Liver (tissue), 8 donors: ENCODE measurements at regions not wholly inside any gene's neighbourhood (a gene's known extent, or its start where the extent isn't known, plus 50 kb on each side); places are given as distances from the start of the nearest gene placed in this dataset.
"Not testable (repeated sequence)": the region's sequence is repeated elsewhere in the genome, so short reads cannot be mapped to it uniquely, and the experiment has no call there.

Experiments
- DNase-seq: peaks from one replicate; pipeline ENCODE4 v3.0.0-alpha.2; 2017; ENCODE audit warnings: low spot score
- H3K27ac ChIP-seq, 2 donors: one replicate each; pipeline ENCODE4 v1.7.0; 2013; ENCODE audit warnings: inconsistent platforms in 2 of 2, low read length in 2 of 2, control low read depth in 1 of 2, low read depth in 1 of 2, mild to moderate bottlenecking in 1 of 2
- H3K27me3 ChIP-seq, 4 donors: one replicate each; pipeline versions ENCODE4 v1.6.1 to v1.7.0; 2013; ENCODE audit warnings: low read length in 3 of 4, inconsistent platforms in 1 of 4, mild to moderate bottlenecking in 1 of 4, moderate library complexity in 1 of 4; ENCODE audit not compliant: control insufficient read depth in 4 of 4, insufficient read depth in 4 of 4
- H3K36me3 ChIP-seq, 4 donors: one replicate each; pipeline versions ENCODE4 v1.6.1 to v1.7.0; 2013; ENCODE audit warnings: low read length in 3 of 4, mild to moderate bottlenecking in 3 of 4, low read depth in 1 of 4, moderate library complexity in 1 of 4; ENCODE audit not compliant: control insufficient read depth in 4 of 4, insufficient read depth in 3 of 4
- H3K4me1 ChIP-seq, 4 donors: one replicate each; pipeline versions ENCODE4 v1.6.1 to v1.7.0; 2013; ENCODE audit warnings: low read length in 3 of 4, mild to moderate bottlenecking in 3 of 4, moderate library complexity in 1 of 4; ENCODE audit not compliant: control insufficient read depth in 4 of 4, insufficient read depth in 4 of 4
- H3K4me3 ChIP-seq, 3 donors: one replicate each; pipeline versions ENCODE4 v1.6.1 to v1.7.0; 2013; ENCODE audit warnings: low read length in 3 of 3, control low read depth in 1 of 3, low read depth in 1 of 3, mild to moderate bottlenecking in 1 of 3
- H3K9ac ChIP-seq, 2 donors: one replicate each; pipeline ENCODE4 v1.7.0; 2013; ENCODE audit warnings: low read length in 2 of 2, mild to moderate bottlenecking in 2 of 2, moderate library complexity in 2 of 2, control low read depth in 1 of 2, low read depth in 1 of 2
- H3K9me3 ChIP-seq, 4 donors: one replicate each; pipeline versions ENCODE4 v1.6.1 to v1.7.0; 2013; ENCODE audit warnings: low read length in 3 of 4; ENCODE audit not compliant: control insufficient read depth in 4 of 4
- ATF3 ChIP-seq: IDR thresholded peaks from 2 replicates; pipeline ENCODE4 v1.6.1; 2016; ENCODE audit warnings: antibody characterized with exemption
- CTCF ChIP-seq: fragments of 150-350 bp; IDR thresholded peaks from 2 replicates; pipeline ENCODE4 v1.5.1; 2017; ENCODE audit warnings: improper control_type of control experiment, low read depth, low read length; ENCODE audit not compliant: missing input control
- EGR1 ChIP-seq, 2 donors: IDR thresholded peaks; 2 replicates each; pipeline ENCODE4 v1.6.1; 2016 to 2018; ENCODE audit warnings: antibody characterized with exemption in 2 of 2, low read depth in 2 of 2
- FOXA1 ChIP-seq: IDR thresholded peaks from 2 replicates; pipeline ENCODE4 v1.6.1; 2016; ENCODE audit warnings: antibody characterized with exemption
- FOXA2 ChIP-seq: IDR thresholded peaks from 2 replicates; pipeline ENCODE4 v1.6.1; 2016; ENCODE audit warnings: antibody characterized with exemption
- GABPA ChIP-seq, 2 donors: IDR thresholded peaks in 1 of 2; conservative IDR thresholded peaks in 1 of 2; 2 replicates each; pipeline ENCODE4 v1.6.1; 2016; ENCODE audit warnings: antibody characterized with exemption in 2 of 2, mild to moderate bottlenecking in 1 of 2, moderate library complexity in 1 of 2
- HNF4A ChIP-seq, 2 donors: conservative IDR thresholded peaks; 2 replicates each; pipeline ENCODE4 v1.6.1; 2016; ENCODE audit warnings: antibody characterized with exemption in 2 of 2, mild to moderate bottlenecking in 2 of 2
- YY1 ChIP-seq: IDR thresholded peaks from 2 replicates; pipeline ENCODE4 v1.6.1; 2016; ENCODE audit warnings: antibody characterized with exemption, mild to moderate bottlenecking
- ZBTB33 ChIP-seq: IDR thresholded peaks from 2 replicates; pipeline ENCODE4 v1.6.1; 2016; ENCODE audit warnings: antibody characterized with exemption
- WGBS: extraction: QIAGEN DNeasy Blood & Tissue Kit; methylation state at CpG from one replicate; pipeline ENCODE4 v1.1.7; 2013; 5-methylcytosine and 5-hydroxymethylcytosine counted together
- donor health status: healthy.
- donor health status: healthy.
- donor health status: healthy.
- donor health status: healthy.
- donor health status: healthy.

GRCh38 chr6:157732007-157732406 is 91.0 kb upstream of the SNX9 start:
- no peak for DNase-seq
- Histone ChIP-seq H3K27ac (no peak overlapping the region), H3K9ac (no peak overlapping the region), H3K4me1 (no peaks in the 10 kb centered on the region), H3K9me3 (no peaks in the 10 kb centered on the region), H3K36me3 (no peaks in the 10 kb centered on the region), H3K27me3 (no peaks in the 10 kb centered on the region), H3K4me3 (no peak overlapping the region)
- TF ChIP-seq EGR1 (IDR thresholded peaks at IDR 0.05; ENCODE audit: low read depth in 2 of 2) (no peak), FOXA2 (no peak), ATF3 (no peak), GABPA (IDR thresholded peaks at IDR 0.05 in 1 of 2, conservative IDR thresholded peaks at IDR 0.05 in 1 of 2) (no peak), CTCF (no peak)
- 95% methylated on average over 2 of the region's 2 CpGs for WGBS

GRCh38 chr6:157732416-157733161 is 90.5 kb upstream of the SNX9 start:
- Histone ChIP-seq H3K36me3 (no peaks in the 10 kb centered on the region), H3K4me1 (no peaks in the 10 kb centered on the region), H3K9me3 (no peaks in the 10 kb centered on the region), H3K27ac (no peak overlapping the region), H3K4me3 (no peak overlapping the region), H3K9ac (no peak overlapping the region), H3K27me3 (no peaks in the 10 kb centered on the region)
- TF ChIP-seq HNF4A (conservative IDR thresholded peaks at IDR 0.05): peak; percentile 26 to 43
- no peak for TF ChIP-seq FOXA1
- WGBS: 78% methylated on average over 8 of the region's 8 CpGs
- no peak for DNase-seq

- H3K36me3 ChIP-seq, H3K9me3 ChIP-seq, H3K4me3 ChIP-seq, DNase-seq, H3K27me3 ChIP-seq, H3K4me1 ChIP-seq, H3K27ac ChIP-seq, H3K9ac ChIP-seq: not testable (repeated sequence)
- 89% methylated on average over 4 of the region's 4 CpGs for WGBS
Measured at GRCh38 chr6:157736555-157736954, 86.5 kb upstream of the SNX9 start.

GRCh38 chr6:157741321-157741947 is 81.6 kb upstream of the SNX9 start:
- no peaks in the 10 kb centered on the region for H3K4me1 ChIP-seq
- H3K9me3 ChIP-seq: no peaks in the 10 kb centered on the region
- H3K27ac ChIP-seq: no peak overlapping the region
- no peak overlapping the region for H3K4me3 ChIP-seq
- H3K9ac ChIP-seq: no peak overlapping the region
- DNase-seq: no peak
- 83% methylated on average over 10 of the region's 10 CpGs for WGBS
- H3K36me3 ChIP-seq: no peaks in the 10 kb centered on the region
- TF ChIP-seq ZBTB33 (no peak), FOXA1 (no peak), GABPA (IDR thresholded peaks at IDR 0.05 in 1 of 2, conservative IDR thresholded peaks at IDR 0.05 in 1 of 2) (no peak), CTCF (no peak), FOXA2 (no peak), YY1 (no peak)
- H3K27me3 ChIP-seq: no peaks in the 10 kb centered on the region
